DND-41 (cell line): ENCODE measurements at regions not wholly inside any gene's neighbourhood (a gene's known extent, or its start where the extent isn't known, plus 50 kb on each side); places are given as distances from the start of the nearest gene placed in this dataset.

Experiments
- CTCF ChIP-seq: IDR thresholded peaks from 2 replicates; pipeline ENCODE4 v1.5.1; 2012; ENCODE audit warnings: borderline replicate concordance, low read length, moderate library complexity, mild to moderate bottlenecking; ENCODE audit not compliant: poor library complexity, severe bottlenecking; ENCODE audit errors: extremely low read depth
- EZH2 ChIP-seq: IDR thresholded peaks from 3 replicates; pipeline ENCODE4 v1.6.1; 2012; ENCODE audit warnings: borderline replicate concordance, low read depth, mild to moderate bottlenecking, moderate library complexity, low read length, inconsistent platforms; ENCODE audit not compliant: severe bottlenecking

DNA sequence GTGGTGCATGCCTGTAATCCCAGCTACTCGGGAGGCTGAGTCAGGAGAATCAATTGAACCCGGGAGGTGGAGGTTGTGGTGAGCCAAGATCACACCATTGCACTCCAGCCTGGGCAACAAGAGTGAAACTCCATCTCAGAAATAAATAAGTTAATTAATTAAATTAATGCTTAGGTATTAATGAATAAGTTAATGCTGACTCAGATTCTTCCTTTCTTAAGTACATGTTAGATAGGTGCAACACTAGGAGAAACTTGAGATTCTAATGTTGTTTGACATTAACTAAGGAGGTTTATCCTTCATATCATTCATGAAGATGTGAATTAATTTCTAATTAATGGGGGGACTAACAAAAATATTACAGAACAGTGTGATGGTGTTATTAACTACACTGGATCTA lies 812.6 kb upstream of the SPRY2 start:
- TF ChIP-seq CTCF (no peak), EZH2 (no peak)
